ENCODE measurements at regions not wholly inside any gene's neighbourhood (a gene's known extent, or its start where the extent isn't known, plus 50 kb on each side); places are given as distances from the start of the nearest gene placed in this dataset.

DNA sequence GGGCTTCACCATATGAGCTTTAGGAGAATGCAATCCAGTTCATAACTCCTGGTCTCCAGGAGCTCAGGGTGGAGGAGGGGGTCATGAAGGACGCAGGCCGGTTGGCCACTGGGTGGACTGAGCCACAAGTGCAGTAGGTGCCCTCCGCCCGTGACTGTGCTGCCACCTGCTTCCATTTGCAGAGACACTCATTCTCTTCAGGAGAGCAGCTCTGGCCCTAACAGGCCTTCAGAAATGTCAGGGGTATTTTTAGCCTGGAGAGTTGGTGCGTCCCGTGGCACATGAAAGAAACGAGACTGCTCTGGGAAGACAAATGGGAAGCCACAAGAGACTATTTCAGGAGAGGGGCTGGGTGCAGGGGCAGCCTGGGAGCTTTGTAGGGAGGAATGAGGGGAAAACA is 74.6 kb upstream of the MYL2 start:
- RAD21 ChIA-PET (ENCODE audit: low non-redundant PET in 1 of 2, low total read pairs in 2 of 2, uncharacterized antibody in 2 of 2, unreplicated experiment in 2 of 2) = no interaction called here
- H3K27ac ChIP-seq (ENCODE audit: low read depth, low read length) = no peak overlapping the region
- no peaks in the 10 kb centered on the region for H3K9me2 ChIP-seq (ENCODE audit: insufficient read depth)
- no TSS peak for BruUV-seq (replicated peaks)
- no peaks in the 10 kb centered on the region for H3K27me3 ChIP-seq (ENCODE audit: insufficient read depth, low read length)
- H3K4me1 ChIP-seq (ENCODE audit: control insufficient read depth in 1 of 2, insufficient read depth in 2 of 2, low read length in 2 of 2) = no peaks in the 10 kb centered on the region
- no peak overlapping the region for H2AFZ ChIP-seq (ENCODE audit: low read depth, low read length, poor library complexity, severe bottlenecking)
- no peaks in the 10 kb centered on the region for H3K36me3 ChIP-seq (ENCODE audit: control insufficient read depth in 1 of 2, insufficient read depth in 2 of 2, low read length in 2 of 2)
- TF ChIP-seq, protein P1, sequence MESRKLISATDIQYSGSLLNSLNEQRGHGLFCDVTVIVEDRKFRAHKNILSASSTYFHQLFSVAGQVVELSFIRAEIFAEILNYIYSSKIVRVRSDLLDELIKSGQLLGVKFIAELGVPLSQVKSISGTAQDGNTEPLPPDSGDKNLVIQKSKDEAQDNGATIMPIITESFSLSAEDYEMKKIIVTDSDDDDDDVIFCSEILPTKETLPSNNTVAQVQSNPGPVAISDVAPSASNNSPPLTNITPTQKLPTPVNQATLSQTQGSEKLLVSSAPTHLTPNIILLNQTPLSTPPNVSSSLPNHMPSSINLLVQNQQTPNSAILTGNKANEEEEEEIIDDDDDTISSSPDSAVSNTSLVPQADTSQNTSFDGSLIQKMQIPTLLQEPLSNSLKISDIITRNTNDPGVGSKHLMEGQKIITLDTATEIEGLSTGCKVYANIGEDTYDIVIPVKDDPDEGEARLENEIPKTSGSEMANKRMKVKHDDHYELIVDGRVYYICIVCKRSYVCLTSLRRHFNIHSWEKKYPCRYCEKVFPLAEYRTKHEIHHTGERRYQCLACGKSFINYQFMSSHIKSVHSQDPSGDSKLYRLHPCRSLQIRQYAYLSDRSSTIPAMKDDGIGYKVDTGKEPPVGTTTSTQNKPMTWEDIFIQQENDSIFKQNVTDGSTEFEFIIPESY (IDR thresholded peaks at IDR 0.05; ENCODE audit: extremely low read depth, insufficient replicate concordance, low read length) = no peak
- TF ChIP-seq ELF1 (IDR thresholded peaks at IDR 0.05; ENCODE audit: borderline replicate concordance, low read depth) (no peak), CEBPB (IDR thresholded peaks at IDR 0.05; ENCODE audit: low read depth) (no peak), EZH2 (IDR thresholded peaks at IDR 0.05) (no peak), MAX (IDR thresholded peaks at IDR 0.05) (no peak), YY1 (IDR thresholded peaks at IDR 0.05; ENCODE audit: extremely low read depth, insufficient replicate concordance, low read depth, low read length) (no peak), SIN3A (IDR thresholded peaks at IDR 0.05; ENCODE audit: low read depth) (no peak), EZH2phosphoT487 (IDR thresholded peaks at IDR 0.05; ENCODE audit: borderline replicate concordance) (no peak), FOSL1 (IDR thresholded peaks at IDR 0.05; ENCODE audit: low read depth) (no peak), TCF7L2 (IDR thresholded peaks at IDR 0.05; ENCODE audit: borderline replicate concordance, extremely low read depth, insufficient read depth, insufficient read length) (no peak), RAD21 (IDR thresholded peaks at IDR 0.05; ENCODE audit: low read depth) (no peak), SP1 (IDR thresholded peaks at IDR 0.05; ENCODE audit: low read depth) (no peak), JUND (IDR thresholded peaks at IDR 0.05) (no peak), SRF (IDR thresholded peaks at IDR 0.05; ENCODE audit: low read depth) (no peak), EGR1 (IDR thresholded peaks at IDR 0.05; ENCODE audit: low read depth) (no peak), CBX3 (IDR thresholded peaks at IDR 0.05; ENCODE audit: low read depth) (no peak), POLR2AphosphoS5 (IDR thresholded peaks at IDR 0.05; ENCODE audit: low read depth, low read length) (no peak), ATF3 (IDR thresholded peaks at IDR 0.05) (no peak)
- TF ChIP-seq, protein P2, sequence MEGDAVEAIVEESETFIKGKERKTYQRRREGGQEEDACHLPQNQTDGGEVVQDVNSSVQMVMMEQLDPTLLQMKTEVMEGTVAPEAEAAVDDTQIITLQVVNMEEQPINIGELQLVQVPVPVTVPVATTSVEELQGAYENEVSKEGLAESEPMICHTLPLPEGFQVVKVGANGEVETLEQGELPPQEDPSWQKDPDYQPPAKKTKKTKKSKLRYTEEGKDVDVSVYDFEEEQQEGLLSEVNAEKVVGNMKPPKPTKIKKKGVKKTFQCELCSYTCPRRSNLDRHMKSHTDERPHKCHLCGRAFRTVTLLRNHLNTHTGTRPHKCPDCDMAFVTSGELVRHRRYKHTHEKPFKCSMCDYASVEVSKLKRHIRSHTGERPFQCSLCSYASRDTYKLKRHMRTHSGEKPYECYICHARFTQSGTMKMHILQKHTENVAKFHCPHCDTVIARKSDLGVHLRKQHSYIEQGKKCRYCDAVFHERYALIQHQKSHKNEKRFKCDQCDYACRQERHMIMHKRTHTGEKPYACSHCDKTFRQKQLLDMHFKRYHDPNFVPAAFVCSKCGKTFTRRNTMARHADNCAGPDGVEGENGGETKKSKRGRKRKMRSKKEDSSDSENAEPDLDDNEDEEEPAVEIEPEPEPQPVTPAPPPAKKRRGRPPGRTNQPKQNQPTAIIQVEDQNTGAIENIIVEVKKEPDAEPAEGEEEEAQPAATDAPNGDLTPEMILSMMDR (IDR thresholded peaks at IDR 0.05 in 2 of 3, conservative IDR thresholded peaks at IDR 0.05 in 1 of 3; ENCODE audit: borderline replicate concordance in 1 of 3, insufficient read depth in 1 of 3, low read depth in 2 of 3, low read length in 2 of 3) = no peak
- TF ChIP-seq, protein P3, sequence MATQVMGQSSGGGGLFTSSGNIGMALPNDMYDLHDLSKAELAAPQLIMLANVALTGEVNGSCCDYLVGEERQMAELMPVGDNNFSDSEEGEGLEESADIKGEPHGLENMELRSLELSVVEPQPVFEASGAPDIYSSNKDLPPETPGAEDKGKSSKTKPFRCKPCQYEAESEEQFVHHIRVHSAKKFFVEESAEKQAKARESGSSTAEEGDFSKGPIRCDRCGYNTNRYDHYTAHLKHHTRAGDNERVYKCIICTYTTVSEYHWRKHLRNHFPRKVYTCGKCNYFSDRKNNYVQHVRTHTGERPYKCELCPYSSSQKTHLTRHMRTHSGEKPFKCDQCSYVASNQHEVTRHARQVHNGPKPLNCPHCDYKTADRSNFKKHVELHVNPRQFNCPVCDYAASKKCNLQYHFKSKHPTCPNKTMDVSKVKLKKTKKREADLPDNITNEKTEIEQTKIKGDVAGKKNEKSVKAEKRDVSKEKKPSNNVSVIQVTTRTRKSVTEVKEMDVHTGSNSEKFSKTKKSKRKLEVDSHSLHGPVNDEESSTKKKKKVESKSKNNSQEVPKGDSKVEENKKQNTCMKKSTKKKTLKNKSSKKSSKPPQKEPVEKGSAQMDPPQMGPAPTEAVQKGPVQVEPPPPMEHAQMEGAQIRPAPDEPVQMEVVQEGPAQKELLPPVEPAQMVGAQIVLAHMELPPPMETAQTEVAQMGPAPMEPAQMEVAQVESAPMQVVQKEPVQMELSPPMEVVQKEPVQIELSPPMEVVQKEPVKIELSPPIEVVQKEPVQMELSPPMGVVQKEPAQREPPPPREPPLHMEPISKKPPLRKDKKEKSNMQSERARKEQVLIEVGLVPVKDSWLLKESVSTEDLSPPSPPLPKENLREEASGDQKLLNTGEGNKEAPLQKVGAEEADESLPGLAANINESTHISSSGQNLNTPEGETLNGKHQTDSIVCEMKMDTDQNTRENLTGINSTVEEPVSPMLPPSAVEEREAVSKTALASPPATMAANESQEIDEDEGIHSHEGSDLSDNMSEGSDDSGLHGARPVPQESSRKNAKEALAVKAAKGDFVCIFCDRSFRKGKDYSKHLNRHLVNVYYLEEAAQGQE (IDR thresholded peaks at IDR 0.05; ENCODE audit: low read depth) = no peak
- H3K4me2 ChIP-seq (ENCODE audit: low read length) = no peak overlapping the region
- H3K9me3 ChIP-seq (ENCODE audit: control insufficient read depth in 1 of 2, insufficient read depth in 1 of 2, low read depth in 1 of 2, low read length in 2 of 2) = peaks cover 0 to 12% of the 10 kb centered on the region in 2 experiments; a peak in 1 of 4 replicates
- no peaks in the 10 kb centered on the region for H4K20me1 ChIP-seq (ENCODE audit: insufficient read depth)
- H3K9ac ChIP-seq (ENCODE audit: low read length) = no peak overlapping the region
- no peaks in the 10 kb centered on the region for H3K79me2 ChIP-seq (ENCODE audit: insufficient read depth, low read length)
- POLR2A ChIA-PET = no interaction called here
- H3K4me3 ChIP-seq (replicated peaks in 1 of 2; ENCODE audit: low read depth in 1 of 2, low read length in 2 of 2) = no peak overlapping the region
- DNase-seq (ENCODE audit: low read depth, low spot score) (no peak), ATAC-seq (no peak)
- intact Hi-C loops (cut with micrococcal nuclease) = no loop called here
- CTCF ChIA-PET = no interaction called here
